H1 (cell line): ENCODE measurements at regions not wholly inside any gene's neighbourhood (a gene's known extent, or its start where the extent isn't known, plus 50 kb on each side); places are given as distances from the start of the nearest gene placed in this dataset.

Experiments
- EGR1 ChIP-seq: IDR thresholded peaks from 2 replicates; pipeline ENCODE4 v1.6.1; 2011; ENCODE audit warnings: low read depth, low read length, borderline replicate concordance
- GTF2F1 ChIP-seq: IDR thresholded peaks from 2 replicates; pipeline ENCODE4 v1.6.1; 2012; ENCODE audit warnings: low read depth, low read length, improper control_type of control experiment, borderline replicate concordance
- RFX5 ChIP-seq: IDR thresholded peaks from 2 replicates; pipeline ENCODE4 v1.6.1; 2011; ENCODE audit warnings: low read depth, low read length, improper control_type of control experiment, borderline replicate concordance
- TF ChIP-seq, protein P1 (sequence below): fragments of 300-600 bp; sonication (generic); IDR thresholded peaks from 2 replicates; pipeline ENCODE4 v1.7.1; 2012; ENCODE audit warnings: low read length, moderate library complexity, mild to moderate bottlenecking, inconsistent platforms; ENCODE audit not compliant: insufficient replicate concordance

DNA sequence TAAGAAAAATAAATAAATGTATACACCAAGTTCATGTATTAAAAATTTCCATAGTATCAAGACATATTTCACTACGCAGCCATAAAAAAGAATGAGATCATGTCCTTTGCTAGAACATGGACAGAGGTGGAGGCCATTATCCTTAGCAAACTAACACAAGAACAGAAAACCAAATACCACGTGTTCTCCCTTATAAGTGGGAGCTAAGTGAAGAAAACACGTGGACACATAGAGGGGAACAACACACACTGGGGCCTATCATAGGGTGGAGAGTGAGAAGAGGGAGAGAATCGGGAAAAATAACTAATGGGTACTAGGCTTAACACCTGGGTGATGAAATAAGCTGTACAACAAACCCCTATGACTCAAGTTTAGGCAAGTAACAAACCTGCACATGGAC lies 552.4 kb upstream of the PBX1 start (continued):
- TF ChIP-seq, protein P1, sequence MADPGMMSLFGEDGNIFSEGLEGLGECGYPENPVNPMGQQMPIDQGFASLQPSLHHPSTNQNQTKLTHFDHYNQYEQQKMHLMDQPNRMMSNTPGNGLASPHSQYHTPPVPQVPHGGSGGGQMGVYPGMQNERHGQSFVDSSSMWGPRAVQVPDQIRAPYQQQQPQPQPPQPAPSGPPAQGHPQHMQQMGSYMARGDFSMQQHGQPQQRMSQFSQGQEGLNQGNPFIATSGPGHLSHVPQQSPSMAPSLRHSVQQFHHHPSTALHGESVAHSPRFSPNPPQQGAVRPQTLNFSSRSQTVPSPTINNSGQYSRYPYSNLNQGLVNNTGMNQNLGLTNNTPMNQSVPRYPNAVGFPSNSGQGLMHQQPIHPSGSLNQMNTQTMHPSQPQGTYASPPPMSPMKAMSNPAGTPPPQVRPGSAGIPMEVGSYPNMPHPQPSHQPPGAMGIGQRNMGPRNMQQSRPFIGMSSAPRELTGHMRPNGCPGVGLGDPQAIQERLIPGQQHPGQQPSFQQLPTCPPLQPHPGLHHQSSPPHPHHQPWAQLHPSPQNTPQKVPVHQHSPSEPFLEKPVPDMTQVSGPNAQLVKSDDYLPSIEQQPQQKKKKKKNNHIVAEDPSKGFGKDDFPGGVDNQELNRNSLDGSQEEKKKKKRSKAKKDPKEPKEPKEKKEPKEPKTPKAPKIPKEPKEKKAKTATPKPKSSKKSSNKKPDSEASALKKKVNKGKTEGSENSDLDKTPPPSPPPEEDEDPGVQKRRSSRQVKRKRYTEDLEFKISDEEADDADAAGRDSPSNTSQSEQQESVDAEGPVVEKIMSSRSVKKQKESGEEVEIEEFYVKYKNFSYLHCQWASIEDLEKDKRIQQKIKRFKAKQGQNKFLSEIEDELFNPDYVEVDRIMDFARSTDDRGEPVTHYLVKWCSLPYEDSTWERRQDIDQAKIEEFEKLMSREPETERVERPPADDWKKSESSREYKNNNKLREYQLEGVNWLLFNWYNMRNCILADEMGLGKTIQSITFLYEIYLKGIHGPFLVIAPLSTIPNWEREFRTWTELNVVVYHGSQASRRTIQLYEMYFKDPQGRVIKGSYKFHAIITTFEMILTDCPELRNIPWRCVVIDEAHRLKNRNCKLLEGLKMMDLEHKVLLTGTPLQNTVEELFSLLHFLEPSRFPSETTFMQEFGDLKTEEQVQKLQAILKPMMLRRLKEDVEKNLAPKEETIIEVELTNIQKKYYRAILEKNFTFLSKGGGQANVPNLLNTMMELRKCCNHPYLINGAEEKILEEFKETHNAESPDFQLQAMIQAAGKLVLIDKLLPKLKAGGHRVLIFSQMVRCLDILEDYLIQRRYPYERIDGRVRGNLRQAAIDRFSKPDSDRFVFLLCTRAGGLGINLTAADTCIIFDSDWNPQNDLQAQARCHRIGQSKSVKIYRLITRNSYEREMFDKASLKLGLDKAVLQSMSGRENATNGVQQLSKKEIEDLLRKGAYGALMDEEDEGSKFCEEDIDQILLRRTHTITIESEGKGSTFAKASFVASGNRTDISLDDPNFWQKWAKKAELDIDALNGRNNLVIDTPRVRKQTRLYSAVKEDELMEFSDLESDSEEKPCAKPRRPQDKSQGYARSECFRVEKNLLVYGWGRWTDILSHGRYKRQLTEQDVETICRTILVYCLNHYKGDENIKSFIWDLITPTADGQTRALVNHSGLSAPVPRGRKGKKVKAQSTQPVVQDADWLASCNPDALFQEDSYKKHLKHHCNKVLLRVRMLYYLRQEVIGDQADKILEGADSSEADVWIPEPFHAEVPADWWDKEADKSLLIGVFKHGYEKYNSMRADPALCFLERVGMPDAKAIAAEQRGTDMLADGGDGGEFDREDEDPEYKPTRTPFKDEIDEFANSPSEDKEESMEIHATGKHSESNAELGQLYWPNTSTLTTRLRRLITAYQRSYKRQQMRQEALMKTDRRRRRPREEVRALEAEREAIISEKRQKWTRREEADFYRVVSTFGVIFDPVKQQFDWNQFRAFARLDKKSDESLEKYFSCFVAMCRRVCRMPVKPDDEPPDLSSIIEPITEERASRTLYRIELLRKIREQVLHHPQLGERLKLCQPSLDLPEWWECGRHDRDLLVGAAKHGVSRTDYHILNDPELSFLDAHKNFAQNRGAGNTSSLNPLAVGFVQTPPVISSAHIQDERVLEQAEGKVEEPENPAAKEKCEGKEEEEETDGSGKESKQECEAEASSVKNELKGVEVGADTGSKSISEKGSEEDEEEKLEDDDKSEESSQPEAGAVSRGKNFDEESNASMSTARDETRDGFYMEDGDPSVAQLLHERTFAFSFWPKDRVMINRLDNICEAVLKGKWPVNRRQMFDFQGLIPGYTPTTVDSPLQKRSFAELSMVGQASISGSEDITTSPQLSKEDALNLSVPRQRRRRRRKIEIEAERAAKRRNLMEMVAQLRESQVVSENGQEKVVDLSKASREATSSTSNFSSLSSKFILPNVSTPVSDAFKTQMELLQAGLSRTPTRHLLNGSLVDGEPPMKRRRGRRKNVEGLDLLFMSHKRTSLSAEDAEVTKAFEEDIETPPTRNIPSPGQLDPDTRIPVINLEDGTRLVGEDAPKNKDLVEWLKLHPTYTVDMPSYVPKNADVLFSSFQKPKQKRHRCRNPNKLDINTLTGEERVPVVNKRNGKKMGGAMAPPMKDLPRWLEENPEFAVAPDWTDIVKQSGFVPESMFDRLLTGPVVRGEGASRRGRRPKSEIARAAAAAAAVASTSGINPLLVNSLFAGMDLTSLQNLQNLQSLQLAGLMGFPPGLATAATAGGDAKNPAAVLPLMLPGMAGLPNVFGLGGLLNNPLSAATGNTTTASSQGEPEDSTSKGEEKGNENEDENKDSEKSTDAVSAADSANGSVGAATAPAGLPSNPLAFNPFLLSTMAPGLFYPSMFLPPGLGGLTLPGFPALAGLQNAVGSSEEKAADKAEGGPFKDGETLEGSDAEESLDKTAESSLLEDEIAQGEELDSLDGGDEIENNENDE = no peak
- no peak for TF ChIP-seq RFX5
- no peak for TF ChIP-seq EGR1
- TF ChIP-seq GTF2F1 = no peak
